ENCODE measurements at regions not wholly inside any gene's neighbourhood (a gene's known extent, or its start where the extent isn't known, plus 50 kb on each side); places are given as distances from the start of the nearest gene placed in this dataset.

GRCh38 chr16:22633799-22634198 is 123.1 kb downstream of the NPIPB5 start:
- Mint-ChIP-seq H3K9me3 (no peaks in the 10 kb centered on the region), H3K27ac (no peak overlapping the region), H3K36me3 (ENCODE audit: low read depth) (no peaks in the 10 kb centered on the region), H3K4me3 (no peak overlapping the region), H3K4me1 (ENCODE audit: low read depth) (no peaks in the 10 kb centered on the region), H3K27me3 (peaks cover 8% of the 10 kb centered on the region)
- intact Hi-C loops (cut with micrococcal nuclease) = no loop called here
- POLR2A ChIA-PET = no interaction called here
- ATAC-seq (no peak), DNase-seq (no peak)
- CTCF ChIA-PET = no interaction called here
- TF ChIP-seq CTCF (IDR thresholded peaks at IDR 0.05) = no peak

- Mint-ChIP-seq H3K27ac (no peak overlapping the region), H3K36me3 (ENCODE audit: low read depth) (no peaks in the 10 kb centered on the region), H3K27me3 (peaks cover 8% of the 10 kb centered on the region), H3K9me3 (no peaks in the 10 kb centered on the region), H3K4me1 (ENCODE audit: low read depth) (no peaks in the 10 kb centered on the region), H3K4me3 (no peak overlapping the region)
- no peak for DNase-seq
- no peak for ATAC-seq
- ChIA-PET CTCF (no interaction called here), POLR2A (interaction anchor here (0.6 kb wide), 1 partner anchor 1034 kb away, joined by 3 read pairs; no protein-coding TSS in a partner anchor)
- intact Hi-C loops (cut with micrococcal nuclease) = no loop called here
- no peak for TF ChIP-seq CTCF (IDR thresholded peaks at IDR 0.05)
Observed at GRCh38 chr16:22634954-22635353, 124.3 kb downstream of the NPIPB5 start.

GRCh38 chr16:22635357-22635761 is 124.7 kb downstream of the NPIPB5 start:
- ATAC-seq (no peak), DNase-seq (no peak)
- no peak for TF ChIP-seq CTCF (IDR thresholded peaks at IDR 0.05)
- no peaks in the 10 kb centered on the region for H3K9me3 Mint-ChIP-seq
- CTCF ChIA-PET = no interaction called here
- no peaks in the 10 kb centered on the region for H3K4me1 Mint-ChIP-seq (ENCODE audit: low read depth)
- no peaks in the 10 kb centered on the region for H3K36me3 Mint-ChIP-seq (ENCODE audit: low read depth)
- POLR2A ChIA-PET = no interaction called here
- H3K27ac Mint-ChIP-seq = no peak overlapping the region
- no peak overlapping the region for H3K4me3 Mint-ChIP-seq
- H3K27me3 Mint-ChIP-seq = peaks cover 8% of the 10 kb centered on the region
- intact Hi-C loops (cut with micrococcal nuclease) = no loop called here

GRCh38 chr16:22635801-22636200 is 125.1 kb downstream of the NPIPB5 start:
- Mint-ChIP-seq H3K4me1 (ENCODE audit: low read depth) (no peaks in the 10 kb centered on the region), H3K4me3 (no peak overlapping the region), H3K27ac (no peak overlapping the region), H3K27me3 (peaks cover 8% of the 10 kb centered on the region), H3K9me3 (no peaks in the 10 kb centered on the region), H3K36me3 (ENCODE audit: low read depth) (no peaks in the 10 kb centered on the region)
- intact Hi-C loops (cut with micrococcal nuclease) = no loop called here
- CTCF ChIA-PET = no interaction called here
- no peak for TF ChIP-seq CTCF (IDR thresholded peaks at IDR 0.05)
- DNase-seq (no peak), ATAC-seq (no peak)
- POLR2A ChIA-PET = no interaction called here

GRCh38 chr16:22638393-22639206 is 127.9 kb downstream of the NPIPB5 start:
- intact Hi-C loops (cut with micrococcal nuclease) = no loop called here
- ChIA-PET POLR2A (no interaction called here), CTCF (no interaction called here)
- Mint-ChIP-seq H3K36me3 (ENCODE audit: low read depth) (no peaks in the 10 kb centered on the region), H3K4me1 (ENCODE audit: low read depth) (no peaks in the 10 kb centered on the region), H3K27ac (no peak overlapping the region), H3K4me3 (no peak overlapping the region), H3K9me3 (no peaks in the 10 kb centered on the region), H3K27me3 (peaks cover 6% of the 10 kb centered on the region)
- no peak for ATAC-seq
- DNase-seq = no peak
- TF ChIP-seq CTCF (IDR thresholded peaks at IDR 0.05) = no peak

All from activated CD8-positive, alpha-beta T cell treated with anti-CD3 and anti-CD28 coated beads for 36 hours (primary cell).